Prostate gland (tissue), 2 donors: ENCODE measurements at regions not wholly inside any gene's neighbourhood (a gene's known extent, or its start where the extent isn't known, plus 50 kb on each side); places are given as distances from the start of the nearest gene placed in this dataset.

Source experiments
- DNase-seq: peaks from one replicate; pipeline ENCODE4 v3.0.0-alpha.2; 2019; ENCODE audit warnings: low spot score
- H3K27ac ChIP-seq, 2 donors: fragments of 200-600 bp; sonication (generic); 2 replicates each; pipeline ENCODE4 v1.5.1; 2017 to 2019
- H3K27me3 ChIP-seq: fragments of 200-600 bp; sonication (generic); replicated peaks from 2 replicates; pipeline ENCODE4 v1.5.1; 2019; ENCODE audit not compliant: insufficient read depth
- H3K36me3 ChIP-seq, 2 donors: fragments of 200-600 bp; sonication (generic); 1 replicate in 1 of 2; 2 replicates in 1 of 2; pipeline versions ENCODE4 v1.5.1 to v1.8.1; 2017 to 2019
- H3K4me1 ChIP-seq: fragments of 200-600 bp; sonication (generic); replicated peaks from 2 replicates; pipeline ENCODE4 v1.5.1; 2019
- H3K4me3 ChIP-seq, 2 donors: fragments of 200-600 bp; sonication (generic); 2 replicates each; pipeline ENCODE4 v1.5.1; 2017 to 2019
- H3K9me3 ChIP-seq: fragments of 200-600 bp; sonication (generic); 2 replicates; pipeline ENCODE4 v1.5.1; 2017
- POLR2A ChIP-seq: fragments of 450-650 bp; IDR thresholded peaks from one replicate; pipeline ENCODE4 v1.6.1; 2016; ENCODE audit warnings: antibody characterized with exemption, mild to moderate bottlenecking
- POLR2AphosphoS5 ChIP-seq: sonication (generic); formaldehyde crosslinking; IDR thresholded peaks from one replicate; pipeline ENCODE4 v1.6.1; 2017; ENCODE audit warnings: antibody characterized with exemption
- WGBS: methylation state at CpG from one replicate; pipeline ENCODE4 v1.1.5; 2018; 5-methylcytosine and 5-hydroxymethylcytosine counted together
- intact Hi-C: fragments of 100-400 bp; cut with DNase I; formaldehyde crosslinking; loops from one replicate; pipeline ENCODE4 v1.14.2; 2022
- TF ChIP-seq, protein P1 (sequence below), 4 experiments: fragments of 200-600 bp in 2 of 4; fragments of 450-650 bp in 2 of 4; sonication (generic) in 2 of 4; IDR thresholded peaks; 1 replicate in 3 of 4; 2 replicates in 1 of 4; pipeline ENCODE4 v1.5.1; 2016 to 2019; ENCODE audit warnings: antibody characterized with exemption in 4 of 4, mild to moderate bottlenecking in 2 of 4, moderate library complexity in 2 of 4

DNA sequence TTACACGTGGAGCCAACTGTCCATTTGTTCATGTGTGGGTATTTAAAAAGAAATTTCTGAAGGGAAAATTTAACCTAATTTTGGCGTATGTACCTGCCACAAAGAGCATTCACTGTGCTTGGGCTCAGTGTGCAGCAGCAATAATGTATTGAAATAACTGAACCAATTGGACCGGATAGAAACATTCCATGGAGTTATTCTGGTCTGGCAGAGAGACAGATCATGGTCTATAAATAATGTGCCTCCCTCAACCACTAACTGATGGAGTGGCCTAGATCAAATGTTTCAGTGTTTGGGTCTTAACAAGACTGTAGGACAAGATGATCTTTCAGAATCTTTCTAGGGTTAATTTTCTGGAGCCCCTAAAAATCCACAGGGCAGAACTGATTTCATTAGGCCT, 469.7 kb downstream of the PRELID2 start:
- no peak overlapping the region for H3K27ac ChIP-seq
- WGBS, result 77% methylated on average over 3 of the region's 3 CpGs
- no peaks in the 10 kb centered on the region for H3K9me3 ChIP-seq
- no peaks in the 10 kb centered on the region for H3K36me3 ChIP-seq
- H3K4me3 ChIP-seq, result no peak overlapping the region
- DNase-seq, result no peak
- no peak for TF ChIP-seq POLR2A
- H3K4me1 ChIP-seq, result no peaks in the 10 kb centered on the region
- H3K27me3 ChIP-seq, result no peaks in the 10 kb centered on the region
- intact Hi-C loops, result no loop called here

DNA sequence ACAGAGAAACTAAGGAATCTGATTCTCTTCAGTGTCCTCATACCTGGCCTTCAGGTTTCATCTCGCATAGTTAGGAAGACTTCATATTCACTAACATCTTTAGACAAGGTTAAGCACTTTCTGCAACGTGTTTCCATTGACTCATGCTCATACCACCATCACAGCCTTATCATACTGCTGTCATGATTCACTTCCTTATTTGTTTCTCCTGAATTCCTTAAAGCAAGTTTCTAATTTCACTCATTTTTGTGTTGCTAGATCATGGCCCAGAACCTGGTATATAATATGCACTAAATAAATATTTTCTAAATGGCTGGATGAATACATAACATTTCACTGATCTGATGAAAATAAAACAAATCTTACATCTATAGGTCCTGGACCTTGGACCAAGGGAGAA, 472.9 kb downstream of the PRELID2 start:
- Histone ChIP-seq H3K27me3 (no peaks in the 10 kb centered on the region), H3K36me3 (no peaks in the 10 kb centered on the region), H3K4me3 (no peak overlapping the region), H3K9me3 (no peaks in the 10 kb centered on the region), H3K4me1 (no peaks in the 10 kb centered on the region), H3K27ac (no peak overlapping the region)
- 77% methylated on average over 2 of the region's 2 CpGs for WGBS
- DNase-seq, result no peak
- intact Hi-C loops, result no loop called here
- no peak for TF ChIP-seq POLR2AphosphoS5
- no peak for TF ChIP-seq POLR2A
- TF ChIP-seq, protein P1, sequence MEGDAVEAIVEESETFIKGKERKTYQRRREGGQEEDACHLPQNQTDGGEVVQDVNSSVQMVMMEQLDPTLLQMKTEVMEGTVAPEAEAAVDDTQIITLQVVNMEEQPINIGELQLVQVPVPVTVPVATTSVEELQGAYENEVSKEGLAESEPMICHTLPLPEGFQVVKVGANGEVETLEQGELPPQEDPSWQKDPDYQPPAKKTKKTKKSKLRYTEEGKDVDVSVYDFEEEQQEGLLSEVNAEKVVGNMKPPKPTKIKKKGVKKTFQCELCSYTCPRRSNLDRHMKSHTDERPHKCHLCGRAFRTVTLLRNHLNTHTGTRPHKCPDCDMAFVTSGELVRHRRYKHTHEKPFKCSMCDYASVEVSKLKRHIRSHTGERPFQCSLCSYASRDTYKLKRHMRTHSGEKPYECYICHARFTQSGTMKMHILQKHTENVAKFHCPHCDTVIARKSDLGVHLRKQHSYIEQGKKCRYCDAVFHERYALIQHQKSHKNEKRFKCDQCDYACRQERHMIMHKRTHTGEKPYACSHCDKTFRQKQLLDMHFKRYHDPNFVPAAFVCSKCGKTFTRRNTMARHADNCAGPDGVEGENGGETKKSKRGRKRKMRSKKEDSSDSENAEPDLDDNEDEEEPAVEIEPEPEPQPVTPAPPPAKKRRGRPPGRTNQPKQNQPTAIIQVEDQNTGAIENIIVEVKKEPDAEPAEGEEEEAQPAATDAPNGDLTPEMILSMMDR (IDR thresholded peaks at IDR 0.05), result no peak

DNA sequence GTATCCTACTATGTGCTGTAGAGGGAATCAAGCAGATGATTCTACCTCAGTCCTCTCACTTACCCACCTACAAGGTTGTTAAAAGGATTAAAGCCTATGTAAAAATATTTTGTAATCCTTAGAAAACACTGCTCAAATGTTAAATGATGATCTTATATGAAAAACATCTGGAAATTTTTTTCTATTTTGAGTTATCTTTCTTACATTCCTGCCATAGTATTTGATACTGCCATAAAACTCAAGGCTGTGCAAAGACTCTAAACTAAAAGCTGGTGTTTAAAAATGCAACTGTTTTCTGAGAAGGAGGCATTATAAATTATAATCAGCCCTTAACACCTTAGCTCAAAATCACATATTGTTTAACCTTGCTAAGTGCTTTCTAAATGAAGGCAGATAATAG, 474.2 kb downstream of the PRELID2 start:
- intact Hi-C loops, result no loop called here
- H3K4me3 ChIP-seq, result no peak overlapping the region
- H3K36me3 ChIP-seq, result no peaks in the 10 kb centered on the region
- TF ChIP-seq, protein P1 (IDR thresholded peaks at IDR 0.05), result no peak
- TF ChIP-seq POLR2A (no peak), POLR2AphosphoS5 (no peak)
- H3K4me1 ChIP-seq, result no peaks in the 10 kb centered on the region
- no peaks in the 10 kb centered on the region for H3K27me3 ChIP-seq
- DNase-seq, result no peak
- no peak overlapping the region for H3K27ac ChIP-seq
- H3K9me3 ChIP-seq, result no peaks in the 10 kb centered on the region

DNA sequence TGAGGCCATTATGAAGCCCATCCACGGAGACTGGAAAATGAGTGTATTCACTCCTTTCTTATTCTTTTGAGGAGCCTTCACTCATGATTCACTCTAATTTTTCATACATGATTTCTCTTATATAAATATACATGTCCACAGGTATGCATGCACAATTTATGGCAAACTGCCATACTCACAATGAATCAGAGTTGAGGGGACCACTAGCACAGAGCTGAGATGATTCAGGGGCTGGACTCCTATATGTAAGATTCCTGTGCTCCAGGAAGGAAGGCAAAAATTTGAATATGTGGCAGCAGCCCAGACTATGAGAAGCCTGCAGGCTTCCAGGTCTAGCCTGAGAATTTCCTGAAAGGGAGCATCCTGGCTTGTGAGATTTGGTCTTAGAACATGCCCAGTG, 484.6 kb downstream of the PRELID2 start:
- Histone ChIP-seq H3K4me1 (no peaks in the 10 kb centered on the region), H3K9me3 (no peaks in the 10 kb centered on the region), H3K27ac (no peak overlapping the region), H3K27me3 (no peaks in the 10 kb centered on the region), H3K36me3 (no peaks in the 10 kb centered on the region), H3K4me3 (no peak overlapping the region)
- TF ChIP-seq, protein P1 (IDR thresholded peaks at IDR 0.05), result no peak
- no peak for TF ChIP-seq POLR2A
- TF ChIP-seq POLR2AphosphoS5, result no peak
- intact Hi-C loops, result no loop called here
- DNase-seq, result no peak
- 93% methylated on average over 1 of the region's 1 CpG for WGBS

DNA sequence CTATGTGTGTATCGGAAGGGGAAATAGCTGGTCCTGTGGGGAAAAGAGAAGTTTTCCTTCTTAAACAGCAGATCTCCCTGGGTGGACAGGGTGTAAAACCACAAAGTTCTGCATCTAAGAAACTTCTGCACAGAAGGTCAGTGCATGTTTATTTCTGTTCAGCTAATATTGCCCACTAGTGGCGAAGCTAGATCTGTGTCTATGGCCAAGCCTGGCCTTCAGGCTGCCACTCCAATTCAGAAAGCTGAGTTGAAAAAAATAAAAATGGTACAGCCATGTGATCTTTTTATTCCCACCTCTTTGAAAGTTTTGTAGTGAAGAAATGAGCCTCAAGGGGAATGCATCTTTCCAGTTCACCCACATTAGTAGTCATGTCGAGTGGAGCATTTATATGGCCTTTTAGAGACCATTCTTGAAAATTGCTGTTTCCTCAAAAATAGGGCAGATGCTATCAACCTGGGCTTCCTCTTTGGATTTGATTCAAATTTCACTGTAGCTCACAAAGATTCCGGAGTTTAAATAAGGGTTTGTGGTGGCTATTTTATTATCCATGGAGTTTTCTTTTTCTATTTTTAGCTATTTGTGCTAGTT, 488.0 kb downstream of the PRELID2 start:
- 50% methylated on average over 4 of the region's 4 CpGs for WGBS
- Histone ChIP-seq H3K36me3 (no peaks in the 10 kb centered on the region), H3K27me3 (no peaks in the 10 kb centered on the region), H3K4me3 (no peak overlapping the region), H3K9me3 (no peaks in the 10 kb centered on the region), H3K4me1 (no peaks in the 10 kb centered on the region), H3K27ac (no peak overlapping the region)
- TF ChIP-seq POLR2AphosphoS5, result no peak
- no peak for TF ChIP-seq POLR2A
- intact Hi-C loops, result no loop called here
- no peak for DNase-seq

DNA sequence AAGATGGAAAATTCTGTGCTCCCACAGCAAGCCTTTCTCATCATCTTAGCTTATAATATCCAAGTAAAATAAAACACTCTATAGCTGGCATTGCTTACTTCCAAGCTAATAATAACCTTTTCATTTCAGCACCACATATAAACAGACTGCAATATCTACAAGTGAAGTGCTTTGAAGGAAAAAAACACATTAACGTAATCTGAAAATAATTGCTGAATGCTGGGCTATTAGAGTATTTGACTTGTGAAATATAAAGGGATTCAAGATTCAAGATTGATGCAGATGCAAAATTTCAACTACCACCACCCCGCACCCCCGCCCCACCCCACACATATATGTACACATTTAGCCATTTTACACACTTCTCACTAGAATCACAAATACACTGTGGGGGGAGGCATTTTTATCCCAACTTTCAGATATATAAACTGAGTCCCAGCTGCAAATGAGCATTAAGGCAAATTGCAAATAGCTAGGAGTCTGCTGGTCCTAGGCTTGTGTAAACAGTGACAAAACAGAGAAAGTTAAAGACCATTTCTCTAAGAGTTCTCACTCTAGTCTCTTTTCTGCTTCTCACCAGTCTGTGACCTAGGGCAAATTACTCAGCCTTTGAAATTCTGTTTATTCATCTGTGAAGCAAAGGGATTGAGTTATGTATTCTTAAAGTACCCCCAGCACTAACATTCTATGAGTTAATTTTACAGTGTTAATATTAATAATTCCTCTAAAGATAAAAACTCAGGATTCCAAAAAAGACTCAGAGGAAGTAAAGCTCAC, 489.4 kb downstream of the PRELID2 start:
- H3K4me3 ChIP-seq, result no peak overlapping the region
- TF ChIP-seq POLR2A (no peak), POLR2AphosphoS5 (no peak)
- TF ChIP-seq, protein P1 (IDR thresholded peaks at IDR 0.05), result no peak
- no peak for DNase-seq
- H3K27ac ChIP-seq, result no peak overlapping the region
- H3K9me3 ChIP-seq, result no peaks in the 10 kb centered on the region
- H3K27me3 ChIP-seq, result no peaks in the 10 kb centered on the region
- intact Hi-C loops, result no loop called here
- WGBS, result 79% methylated on average over 3 of the region's 3 CpGs
- H3K36me3 ChIP-seq, result no peaks in the 10 kb centered on the region
- no peaks in the 10 kb centered on the region for H3K4me1 ChIP-seq
